Fibroblast of lung (primary cell): ENCODE measurements at regions not wholly inside any gene's neighbourhood (a gene's known extent, or its start where the extent isn't known, plus 50 kb on each side); places are given as distances from the start of the nearest gene placed in this dataset.

Source experiments
- DNase-seq, 2 donors: peaks; one replicate each; pipeline versions ENCODE4 v3.0.0 to v3.0.0-alpha.2; 2010; ENCODE audit warnings: low read depth in 2 of 2
- H2AFZ ChIP-seq: 2 replicates; pipeline ENCODE4 v1.5.1; 2012; ENCODE audit warnings: low read length, control low read depth, inconsistent platforms
- H3K27ac ChIP-seq: 2 replicates; pipeline ENCODE4 v1.5.1; 2011; ENCODE audit warnings: low read length, control low read depth; ENCODE audit not compliant: insufficient read depth
- H3K27me3 ChIP-seq: 2 replicates; pipeline ENCODE4 v1.5.1; 2011; ENCODE audit warnings: mild to moderate bottlenecking, low read length; ENCODE audit not compliant: control insufficient read depth, insufficient read depth
- H3K36me3 ChIP-seq: 2 replicates; pipeline ENCODE4 v1.5.1; 2011; ENCODE audit warnings: low read length; ENCODE audit not compliant: control insufficient read depth, insufficient read depth
- H3K4me1 ChIP-seq: 2 replicates; pipeline ENCODE4 v1.5.1; 2011; ENCODE audit warnings: low read length; ENCODE audit not compliant: control insufficient read depth, insufficient read depth; ENCODE audit errors: extremely low read depth
- H3K4me2 ChIP-seq: 2 replicates; pipeline ENCODE4 v1.5.1; 2011; ENCODE audit warnings: low read length, control low read depth; ENCODE audit not compliant: insufficient read depth; ENCODE audit errors: extremely low read depth
- H3K4me3 ChIP-seq, 4 experiments: fragments of 200-600 bp in 1 of 4; sonication (generic) in 1 of 4; replicated peaks in 1 of 4; 2 replicates each; pipeline ENCODE4 v1.5.1; 2011 to 2016; ENCODE audit warnings: low read length in 4 of 4, low read depth in 3 of 4, mild to moderate bottlenecking in 3 of 4, control low read depth in 2 of 4, inconsistent platforms in 1 of 4, mixed read lengths in 1 of 4; ENCODE audit not compliant: insufficient read depth in 1 of 4; ENCODE audit errors: control extremely low read depth in 1 of 4
- H3K79me2 ChIP-seq: 2 replicates; pipeline ENCODE4 v1.5.1; 2012; ENCODE audit warnings: mild to moderate bottlenecking, low read length, inconsistent platforms; ENCODE audit not compliant: control insufficient read depth, insufficient read depth
- H3K9ac ChIP-seq: 2 replicates; pipeline ENCODE4 v1.5.1; 2011; ENCODE audit warnings: mild to moderate bottlenecking, low read length, control low read depth; ENCODE audit not compliant: insufficient read depth
- H3K9me3 ChIP-seq: 2 replicates; pipeline ENCODE4 v1.5.1; 2012; ENCODE audit warnings: low read depth, low read length; ENCODE audit not compliant: control insufficient read depth, insufficient read depth
- H4K20me1 ChIP-seq: 2 replicates; pipeline ENCODE4 v1.5.1; 2011; ENCODE audit warnings: low read length; ENCODE audit not compliant: control insufficient read depth, insufficient read depth; ENCODE audit errors: extremely low read depth
- EZH2 ChIP-seq: IDR thresholded peaks from 2 replicates; pipeline ENCODE4 v1.5.1; 2012; ENCODE audit warnings: low read length, control low read depth, mild to moderate bottlenecking; ENCODE audit errors: missing control alignments
- TF ChIP-seq, protein P1 (sequence below), 2 donors: IDR thresholded peaks in 1 of 2; conservative IDR thresholded peaks in 1 of 2; 1 replicate in 1 of 2; 2 replicates in 1 of 2; pipeline ENCODE4 v1.5.1; 2011 to 2012; ENCODE audit warnings: low read length in 2 of 2, control low read depth in 1 of 2, inconsistent platforms in 1 of 2, low read depth in 1 of 2, mild to moderate bottlenecking in 1 of 2

DNA sequence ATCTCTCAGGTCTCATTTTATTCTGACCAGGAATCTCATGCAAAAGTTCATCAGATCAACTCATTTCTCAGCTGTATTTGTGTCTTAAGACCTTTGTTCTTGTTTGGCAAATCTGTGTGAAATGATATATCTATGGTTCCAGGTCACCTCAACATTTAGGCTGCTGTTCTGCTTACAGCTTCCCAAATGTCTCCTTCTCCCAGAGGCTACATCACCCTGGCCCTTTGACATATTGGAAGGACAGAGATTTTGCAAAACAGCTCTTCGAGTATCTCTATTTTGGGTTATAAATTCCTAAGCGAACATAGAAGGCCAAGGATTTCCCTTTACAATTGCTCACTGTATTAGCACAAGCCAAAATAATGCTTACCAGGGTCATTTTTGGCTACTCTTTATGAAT lies 57.5 kb upstream of the GIMD1 start:
- Histone ChIP-seq H3K79me2 (no peaks in the 10 kb centered on the region), H4K20me1 (no peaks in the 10 kb centered on the region), H3K4me2 (no peak overlapping the region), H3K27ac (no peak overlapping the region), H2AFZ (no peak overlapping the region), H3K36me3 (no peaks in the 10 kb centered on the region), H3K4me1 (no peaks in the 10 kb centered on the region), H3K27me3 (no peaks in the 10 kb centered on the region), H3K4me3 (no peak overlapping the region), H3K9me3 (no peaks in the 10 kb centered on the region), H3K9ac (no peak overlapping the region)
- no peak for DNase-seq
- TF ChIP-seq EZH2: no peak
- TF ChIP-seq, protein P1, sequence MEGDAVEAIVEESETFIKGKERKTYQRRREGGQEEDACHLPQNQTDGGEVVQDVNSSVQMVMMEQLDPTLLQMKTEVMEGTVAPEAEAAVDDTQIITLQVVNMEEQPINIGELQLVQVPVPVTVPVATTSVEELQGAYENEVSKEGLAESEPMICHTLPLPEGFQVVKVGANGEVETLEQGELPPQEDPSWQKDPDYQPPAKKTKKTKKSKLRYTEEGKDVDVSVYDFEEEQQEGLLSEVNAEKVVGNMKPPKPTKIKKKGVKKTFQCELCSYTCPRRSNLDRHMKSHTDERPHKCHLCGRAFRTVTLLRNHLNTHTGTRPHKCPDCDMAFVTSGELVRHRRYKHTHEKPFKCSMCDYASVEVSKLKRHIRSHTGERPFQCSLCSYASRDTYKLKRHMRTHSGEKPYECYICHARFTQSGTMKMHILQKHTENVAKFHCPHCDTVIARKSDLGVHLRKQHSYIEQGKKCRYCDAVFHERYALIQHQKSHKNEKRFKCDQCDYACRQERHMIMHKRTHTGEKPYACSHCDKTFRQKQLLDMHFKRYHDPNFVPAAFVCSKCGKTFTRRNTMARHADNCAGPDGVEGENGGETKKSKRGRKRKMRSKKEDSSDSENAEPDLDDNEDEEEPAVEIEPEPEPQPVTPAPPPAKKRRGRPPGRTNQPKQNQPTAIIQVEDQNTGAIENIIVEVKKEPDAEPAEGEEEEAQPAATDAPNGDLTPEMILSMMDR (conservative IDR thresholded peaks at IDR 0.05 in 1 of 2, IDR thresholded peaks at IDR 0.05 in 1 of 2; ENCODE audit: low read depth in 1 of 2, low read length in 2 of 2): no peak

DNA sequence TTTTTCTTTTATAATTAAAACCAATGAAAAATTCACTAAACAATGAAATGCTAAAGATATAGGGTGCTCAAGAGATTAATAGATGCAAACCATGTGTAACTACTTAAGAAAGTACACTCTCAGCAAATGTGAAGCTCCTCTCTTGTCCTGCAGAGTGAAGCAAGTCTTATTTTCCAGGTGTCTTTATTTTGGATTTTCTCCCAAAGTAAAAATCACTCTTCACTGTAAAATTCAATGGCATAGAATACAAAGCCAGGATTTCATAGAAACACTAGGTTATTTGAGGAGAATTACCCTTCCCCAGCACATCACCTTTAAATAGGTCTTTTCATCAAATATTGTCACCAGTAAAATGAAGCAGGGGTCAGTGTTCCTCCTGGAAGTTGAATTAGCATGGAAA lies 57.0 kb upstream of the GIMD1 start:
- no peaks in the 10 kb centered on the region for H3K4me1 ChIP-seq
- H2AFZ ChIP-seq: no peak overlapping the region
- no peaks in the 10 kb centered on the region for H4K20me1 ChIP-seq
- no peaks in the 10 kb centered on the region for H3K79me2 ChIP-seq
- no peaks in the 10 kb centered on the region for H3K27me3 ChIP-seq
- TF ChIP-seq EZH2: no peak
- TF ChIP-seq, protein P1 (conservative IDR thresholded peaks at IDR 0.05 in 1 of 2, IDR thresholded peaks at IDR 0.05 in 1 of 2; ENCODE audit: low read depth in 1 of 2, low read length in 2 of 2): no peak
- H3K9me3 ChIP-seq: no peaks in the 10 kb centered on the region
- H3K27ac ChIP-seq: no peak overlapping the region
- DNase-seq: no peak
- no peaks in the 10 kb centered on the region for H3K36me3 ChIP-seq
- H3K4me3 ChIP-seq: no peak overlapping the region
- no peak overlapping the region for H3K4me2 ChIP-seq
- no peak overlapping the region for H3K9ac ChIP-seq

DNA sequence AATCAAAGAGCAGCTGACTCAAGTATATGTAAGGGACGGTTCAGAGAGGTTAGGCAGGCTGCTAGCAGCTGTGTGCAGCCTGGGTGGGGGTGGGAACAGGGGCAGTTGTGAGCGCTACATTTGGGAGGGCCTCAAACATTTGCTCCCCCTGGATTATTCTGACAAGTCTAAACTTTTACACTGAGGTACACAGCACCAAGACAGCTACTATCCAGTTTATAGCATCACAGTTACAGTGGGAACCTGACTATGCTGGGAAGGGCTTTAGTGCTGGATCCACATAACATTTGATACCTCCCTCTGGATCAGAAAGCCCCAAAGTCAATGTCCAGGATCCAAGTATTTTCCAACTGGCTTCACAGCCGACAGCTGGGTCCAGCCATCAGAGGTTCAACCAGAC lies 55.8 kb upstream of the GIMD1 start:
- Histone ChIP-seq H3K36me3 (no peaks in the 10 kb centered on the region), H3K4me3 (no peak overlapping the region), H3K9ac (no peak overlapping the region), H2AFZ (no peak overlapping the region), H3K27me3 (no peaks in the 10 kb centered on the region), H3K27ac (no peak overlapping the region), H3K79me2 (no peaks in the 10 kb centered on the region), H4K20me1 (no peaks in the 10 kb centered on the region), H3K4me2 (no peak overlapping the region), H3K4me1 (no peaks in the 10 kb centered on the region), H3K9me3 (no peaks in the 10 kb centered on the region)
- TF ChIP-seq, protein P1 (conservative IDR thresholded peaks at IDR 0.05 in 1 of 2, IDR thresholded peaks at IDR 0.05 in 1 of 2; ENCODE audit: low read depth in 1 of 2, low read length in 2 of 2): no peak
- no peak for TF ChIP-seq EZH2
- DNase-seq: no peak
